VCaP (cell line): ENCODE measurements at regions not wholly inside any gene's neighbourhood (a gene's known extent, or its start where the extent isn't known, plus 50 kb on each side); places are given as distances from the start of the nearest gene placed in this dataset.

Experiments
- H3K27ac ChIP-seq: fragments of 450-650 bp; 2 replicates; pipeline ENCODE4 v1.5.1; 2017
- CTCF ChIP-seq: fragments of 450-650 bp; conservative IDR thresholded peaks from 2 replicates; pipeline ENCODE4 v1.5.1; 2017; ENCODE audit warnings: mild to moderate bottlenecking, moderate library complexity

DNA sequence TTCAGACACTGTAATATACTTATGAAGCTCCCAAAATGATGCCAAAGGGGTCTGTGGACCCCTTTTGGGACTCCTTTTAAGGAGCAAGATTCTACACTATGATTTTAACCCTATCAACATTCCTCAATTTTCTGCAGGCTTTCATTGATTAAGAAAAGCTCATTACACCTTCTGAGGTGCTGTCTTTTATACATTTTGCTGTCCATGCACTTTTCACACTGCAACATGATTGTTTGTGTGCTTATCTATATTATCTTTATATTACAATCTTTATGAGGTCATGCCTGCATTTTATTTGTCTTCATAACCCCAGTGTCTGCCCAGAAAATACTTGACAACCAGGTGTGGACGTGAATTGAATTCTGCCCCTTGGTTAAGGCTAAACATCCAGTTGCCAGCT, 482.6 kb upstream of the ZFHX3 start:
- no peak for TF ChIP-seq CTCF

GRCh38 chr16:73529303-73530012, 481.5 kb upstream of the ZFHX3 start:
- TF ChIP-seq CTCF = no peak
- no peak overlapping the region for H3K27ac ChIP-seq

More for the DNA sequence above, 482.6 kb upstream of the ZFHX3 start:
- no peak overlapping the region for H3K27ac ChIP-seq

GRCh38 chr16:73527187-73527586, 479.3 kb upstream of the ZFHX3 start:
- TF ChIP-seq CTCF = peak; percentile 31
- no peak overlapping the region for H3K27ac ChIP-seq

DNA sequence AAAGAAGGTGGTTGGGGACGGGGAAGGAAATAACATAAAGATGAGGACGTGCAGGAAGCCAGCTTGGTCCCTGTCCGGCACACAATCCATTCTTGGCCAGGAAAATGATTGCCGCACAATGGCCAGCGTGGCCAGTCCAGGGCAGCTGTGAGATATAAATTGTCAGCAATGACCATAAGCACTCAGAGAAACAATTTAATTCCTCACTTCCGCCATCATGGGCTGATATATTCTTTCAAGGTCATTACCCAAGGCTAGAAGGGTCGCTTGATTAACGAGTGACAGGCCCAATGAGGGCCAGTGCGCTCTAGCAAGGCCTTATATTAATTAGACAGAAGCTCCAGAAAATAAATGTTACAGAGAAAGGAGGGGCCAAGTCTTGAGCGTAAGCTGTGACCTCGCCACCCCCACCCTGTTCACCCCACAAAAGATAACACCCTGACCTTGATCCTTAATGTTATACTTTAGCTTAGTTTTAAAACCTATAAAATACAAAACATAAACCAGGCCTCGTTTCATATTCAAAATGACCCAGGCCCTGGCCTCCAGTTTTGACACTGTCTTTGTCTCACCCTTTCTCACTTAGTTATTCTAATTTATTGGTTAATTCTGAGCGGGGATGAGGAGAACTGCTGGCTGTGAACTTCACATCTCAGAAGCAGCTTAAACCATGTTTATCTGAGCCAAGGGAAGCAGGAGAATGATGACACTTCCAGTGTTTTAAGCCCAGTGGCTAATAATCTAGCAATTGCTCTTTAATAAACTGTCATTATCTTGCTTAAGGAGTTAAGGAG, 478.3 kb upstream of the ZFHX3 start:
- TF ChIP-seq CTCF = no peak
- H3K27ac ChIP-seq = no peak overlapping the region

- no peak overlapping the region for H3K27ac ChIP-seq
- TF ChIP-seq CTCF = no peak
Measured at GRCh38 chr16:73523209-73523608, 475.3 kb upstream of the ZFHX3 start.

- TF ChIP-seq CTCF = no peak
Measured at GRCh38 chr16:73521499-73521898, 473.6 kb upstream of the ZFHX3 start.

DNA sequence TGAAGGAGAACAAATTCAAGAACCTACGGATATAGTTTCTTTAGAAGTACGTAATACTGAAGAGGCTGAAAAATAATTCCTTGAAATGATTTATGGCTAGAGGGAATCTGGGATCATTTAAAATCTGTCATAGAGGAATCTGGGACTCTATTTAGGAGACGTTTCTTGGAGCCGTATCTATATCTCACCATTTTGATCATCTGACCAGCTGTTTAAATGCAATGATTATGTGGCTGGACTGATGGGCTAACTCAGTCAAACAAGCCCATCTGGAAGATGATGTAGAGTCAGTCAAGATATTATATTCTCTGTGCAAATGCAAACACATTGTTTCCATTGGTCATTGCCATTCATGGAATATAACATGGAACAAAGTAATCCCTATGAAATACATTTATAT, 467.7 kb upstream of the ZFHX3 start:
- H3K27ac ChIP-seq = no peak overlapping the region
- TF ChIP-seq CTCF = no peak

More at GRCh38 chr16:73521499-73521898, 473.6 kb upstream of the ZFHX3 start:
- H3K27ac ChIP-seq = no peak overlapping the region
